RWPE2 (cell line): ENCODE measurements at regions not wholly inside any gene's neighbourhood (a gene's known extent, or its start where the extent isn't known, plus 50 kb on each side); places are given as distances from the start of the nearest gene placed in this dataset.

Experiments
- ATAC-seq: fragments of 200-7000 bp; cut with Tn5 transposase; 3 replicates; pipeline ENCODE4 v1.9.1; 2021; ENCODE audit warnings: low read depth
- DNase-seq: peaks from one replicate; pipeline ENCODE4 v3.0.0-alpha.2; 2020; ENCODE audit warnings: low spot score
- H3K27ac ChIP-seq: fragments of 450-650 bp; 2 replicates; pipeline ENCODE4 v1.5.1; 2017; ENCODE audit warnings: mild to moderate bottlenecking; ENCODE audit not compliant: poor library complexity, severe bottlenecking
- H3K27me3 ChIP-seq: fragments of 250-450 bp; sonication (Bioruptor Pico); 2 replicates; pipeline ENCODE4 v1.5.1; 2021; ENCODE audit warnings: mild to moderate bottlenecking, moderate library complexity; ENCODE audit not compliant: insufficient read depth, poor library complexity, severe bottlenecking
- H3K36me3 ChIP-seq: fragments of 250-450 bp; sonication (Bioruptor Pico); 2 replicates; pipeline ENCODE4 v1.5.1; 2020; ENCODE audit warnings: low read depth, mild to moderate bottlenecking, moderate library complexity
- H3K4me1 ChIP-seq: fragments of 250-450 bp; sonication (Bioruptor Pico); 2 replicates; pipeline ENCODE4 v1.5.1; 2021; ENCODE audit warnings: mild to moderate bottlenecking, moderate library complexity; ENCODE audit not compliant: insufficient read depth, poor library complexity, severe bottlenecking
- H3K4me3 ChIP-seq: fragments of 250-450 bp; sonication (Bioruptor Pico); 2 replicates; pipeline ENCODE4 v1.5.1; 2021; ENCODE audit warnings: mild to moderate bottlenecking, moderate library complexity; ENCODE audit not compliant: severe bottlenecking
- H3K9me3 ChIP-seq: fragments of 250-450 bp; sonication (Bioruptor Pico); 2 replicates; pipeline ENCODE4 v1.5.1; 2021; ENCODE audit warnings: mild to moderate bottlenecking, moderate library complexity; ENCODE audit not compliant: severe bottlenecking
- CTCF ChIP-seq: fragments of 450-650 bp; IDR thresholded peaks from one replicate; pipeline ENCODE4 v1.5.1; 2017; ENCODE audit warnings: mild to moderate bottlenecking, moderate library complexity; ENCODE audit not compliant: poor library complexity, severe bottlenecking

DNA sequence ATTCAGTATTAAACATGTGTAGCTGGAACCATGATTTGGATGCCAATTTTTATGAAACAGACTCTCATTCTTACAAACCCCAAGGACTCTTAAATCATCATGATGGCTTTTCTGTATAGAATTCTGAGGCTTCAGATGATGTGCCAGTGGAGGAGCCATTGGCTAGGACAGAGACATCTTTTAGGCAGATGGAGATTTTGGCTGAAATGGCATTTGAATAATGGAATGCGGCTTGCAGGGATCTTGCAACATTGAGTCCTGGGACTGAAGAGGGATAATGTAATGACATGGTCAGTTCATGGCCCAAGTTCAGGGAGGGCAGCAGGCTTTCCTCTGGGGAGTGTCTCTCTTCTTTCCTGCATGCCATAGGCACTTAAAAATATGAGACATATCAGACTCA lies 172.4 kb downstream of the ABCA8 start:
- H3K27ac ChIP-seq, result no peak overlapping the region
- TF ChIP-seq CTCF, result no peak
- H3K27me3 ChIP-seq, result no peaks in the 10 kb centered on the region
- H3K9me3 ChIP-seq, result no peaks in the 10 kb centered on the region
- ATAC-seq, result no peak
- no peak overlapping the region for H3K4me3 ChIP-seq
- no peaks in the 10 kb centered on the region for H3K36me3 ChIP-seq
- H3K4me1 ChIP-seq, result no peaks in the 10 kb centered on the region
- DNase-seq, result no peak

GRCh38 chr17:68780596-68780995 lies 174.6 kb downstream of the ABCA8 start:
- H3K4me3 ChIP-seq, result no peak overlapping the region
- TF ChIP-seq CTCF, result no peak
- no peaks in the 10 kb centered on the region for H3K9me3 ChIP-seq
- DNase-seq (no peak), ATAC-seq (no peak)
- no peaks in the 10 kb centered on the region for H3K36me3 ChIP-seq
- H3K4me1 ChIP-seq, result no peaks in the 10 kb centered on the region
- no peak overlapping the region for H3K27ac ChIP-seq
- no peaks in the 10 kb centered on the region for H3K27me3 ChIP-seq

DNA sequence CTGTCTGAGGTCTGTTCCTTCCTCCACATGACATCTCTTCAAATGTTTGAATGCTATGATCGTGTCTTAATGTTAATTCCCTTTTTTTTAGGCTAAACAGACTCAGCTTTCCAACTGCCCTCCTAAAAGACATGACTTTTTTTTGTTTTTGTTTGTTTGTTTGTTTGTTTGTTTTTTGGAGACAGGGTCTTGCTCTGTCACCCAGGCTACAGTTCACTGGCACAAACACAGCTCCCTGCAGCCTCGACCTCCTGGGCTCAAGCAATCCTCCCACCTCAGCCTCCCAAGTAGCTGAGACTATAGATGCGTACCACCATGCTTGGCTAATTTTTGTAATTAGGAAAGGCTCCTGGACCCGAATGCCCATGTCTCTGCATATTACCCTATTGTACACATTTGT lies 176.5 kb downstream of the ABCA8 start:
- Histone ChIP-seq H3K27ac (no peak overlapping the region), H3K36me3 (no peaks in the 10 kb centered on the region), H3K9me3 (no peaks in the 10 kb centered on the region), H3K27me3 (no peaks in the 10 kb centered on the region), H3K4me1 (no peaks in the 10 kb centered on the region), H3K4me3 (no peak overlapping the region)
- ATAC-seq (no peak), DNase-seq (no peak)
- no peak for TF ChIP-seq CTCF

DNA sequence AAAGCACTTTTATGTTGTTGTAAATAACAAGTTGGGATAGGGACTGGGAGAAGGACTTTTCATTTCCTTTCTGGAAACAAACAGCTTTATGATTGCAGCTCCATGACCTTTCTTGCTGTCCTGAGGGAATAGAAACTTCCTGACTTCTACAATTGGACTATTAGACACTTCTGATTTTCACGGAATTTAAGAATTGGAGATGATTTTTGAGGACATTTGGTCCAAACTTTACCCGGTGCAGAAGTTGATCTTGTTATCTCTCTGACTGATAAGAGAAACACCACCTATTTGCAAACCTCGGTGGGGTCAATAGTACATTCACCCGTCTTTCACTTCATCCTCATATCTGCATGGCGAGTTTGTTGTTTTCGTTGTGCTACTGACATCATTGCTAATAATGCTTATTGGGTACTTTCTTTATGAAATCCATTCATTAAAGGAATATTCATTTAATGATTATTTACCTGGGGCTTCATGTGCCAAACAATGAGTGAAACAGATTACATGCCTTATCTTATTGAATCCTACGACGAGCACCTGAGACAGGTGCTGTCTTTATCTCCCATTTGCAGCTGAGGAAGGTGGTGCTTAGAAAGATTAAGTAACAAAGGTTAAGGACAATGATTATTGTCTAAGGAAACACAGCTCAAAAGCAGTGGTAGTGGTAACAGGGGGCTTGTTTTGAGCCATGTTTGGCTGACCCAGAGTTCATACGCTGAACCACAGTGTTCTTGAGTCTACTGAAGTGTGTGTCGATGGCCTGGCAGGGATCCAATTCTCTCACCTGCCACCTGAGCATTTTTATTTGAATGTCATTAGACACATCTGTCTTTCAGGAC lies 176.9 kb upstream of the FAM20A start:
- H3K27ac ChIP-seq, result no peak overlapping the region
- H3K4me3 ChIP-seq, result no peak overlapping the region
- ATAC-seq (no peak), DNase-seq (no peak)
- no peak for TF ChIP-seq CTCF
- H3K27me3 ChIP-seq, result no peaks in the 10 kb centered on the region
- H3K9me3 ChIP-seq, result no peaks in the 10 kb centered on the region
- H3K4me1 ChIP-seq, result no peaks in the 10 kb centered on the region
- H3K36me3 ChIP-seq, result no peaks in the 10 kb centered on the region

- peak; percentile 58; the same call in 1 of the 3 replicates for ATAC-seq
- no peaks in the 10 kb centered on the region for H3K36me3 ChIP-seq
- no peak overlapping the region for H3K4me3 ChIP-seq
- H3K27me3 ChIP-seq, result no peaks in the 10 kb centered on the region
- peak; percentile 82 for TF ChIP-seq CTCF
- H3K4me1 ChIP-seq, result no peaks in the 10 kb centered on the region
- no peak overlapping the region for H3K27ac ChIP-seq
- DNase-seq, result no peak
- no peaks in the 10 kb centered on the region for H3K9me3 ChIP-seq
These were observed 176.2 kb upstream of the FAM20A start for GRCh38 chr17:68777243-68777855.
